ENCODE measurements at regions not wholly inside any gene's neighbourhood (a gene's known extent, or its start where the extent isn't known, plus 50 kb on each side); places are given as distances from the start of the nearest gene placed in this dataset.
"Not testable (repeated sequence)": the region's sequence is repeated elsewhere in the genome, so short reads cannot be mapped to it uniquely, and the experiment has no call there.

DNA sequence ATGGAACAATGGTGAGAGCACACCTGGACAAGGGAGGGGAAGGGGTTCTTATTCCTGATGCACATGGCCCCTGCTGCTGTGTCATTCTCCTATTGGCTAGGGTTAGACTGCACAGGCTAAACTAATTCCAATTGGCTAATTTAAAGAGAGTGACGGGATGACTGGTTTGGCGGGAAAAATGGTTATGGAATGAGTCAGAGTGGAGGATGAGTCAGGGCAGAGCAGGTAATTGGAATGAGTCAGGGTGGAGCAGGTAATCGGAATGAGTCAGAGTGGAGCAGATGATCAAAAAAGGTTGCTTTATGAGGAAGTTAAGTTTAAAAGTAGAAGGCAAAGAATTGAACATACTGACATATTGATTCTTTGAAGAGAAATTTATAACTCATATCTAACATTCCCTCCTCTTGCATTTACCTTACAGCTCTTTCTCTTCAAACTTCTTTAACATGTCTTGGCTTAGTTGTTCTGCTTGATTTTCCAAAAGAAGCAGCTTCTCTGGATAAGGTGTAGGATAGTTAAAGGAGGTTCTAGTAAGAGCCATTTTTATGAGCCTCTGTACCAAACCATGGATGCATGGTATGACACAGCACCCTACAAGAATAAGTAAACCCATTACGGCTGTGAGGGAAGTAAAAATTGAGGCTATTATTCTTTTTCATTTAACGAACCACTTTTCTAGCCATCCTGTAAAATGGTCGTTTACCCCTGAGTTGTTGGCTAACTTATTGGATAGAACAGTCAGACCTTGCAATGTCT, 107.8 kb downstream of the TMEM167A start:
- H3K36me3 ChIP-seq (ENCODE audit: insufficient read depth, low read length, poor library complexity, severe bottlenecking); H3K9me3 ChIP-seq (ENCODE audit: low read depth, low read length, poor library complexity, severe bottlenecking); H3K27ac ChIP-seq (ENCODE audit: low read depth, low read length, poor library complexity, severe bottlenecking); intact Hi-C loops (cut with micrococcal nuclease; ENCODE audit: unreplicated experiment); BruUV-seq (replicated peaks); H3K4me3 ChIP-seq (ENCODE audit: low read depth, low read length, poor library complexity, severe bottlenecking); H3K4me1 ChIP-seq (ENCODE audit: insufficient read depth, low read length, poor library complexity, severe bottlenecking); POLR2A ChIA-PET (ENCODE audit: low non-redundant PET); H3K27me3 ChIP-seq (replicated peaks; ENCODE audit: insufficient read depth, low read depth, low read length, poor library complexity); DNase-seq (ENCODE audit: low spot score): not testable (repeated sequence)
- CTCF ChIA-PET: interaction anchor here (0.6 kb wide), 1 partner anchor 120 kb away, joined by 3 read pairs; no protein-coding TSS in a partner anchor

DNA sequence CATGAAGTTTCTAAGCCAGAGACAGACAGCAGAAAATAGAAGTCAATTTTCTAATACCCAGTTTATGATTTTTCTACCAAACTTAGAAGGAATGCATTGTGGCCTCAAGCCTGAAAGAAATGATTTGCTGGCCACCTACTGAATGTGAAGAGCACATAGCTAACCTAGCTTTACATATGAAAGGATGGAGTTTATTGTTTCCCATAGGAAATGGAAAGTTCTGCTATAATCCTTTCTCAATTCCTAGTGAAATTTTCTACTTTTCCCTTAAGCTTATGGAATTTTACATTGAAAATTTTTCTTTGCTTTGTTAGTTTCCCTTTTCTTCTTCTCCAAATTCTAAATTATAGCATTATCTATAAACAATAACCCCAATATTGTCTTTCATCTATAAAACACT, 110.1 kb downstream of the TMEM167A start:
- TF ChIP-seq EZH2 (IDR thresholded peaks at IDR 0.05; ENCODE audit: borderline replicate concordance, low read depth, low read length, poor library complexity, severe bottlenecking): no peak
- TF ChIP-seq, protein P1, sequence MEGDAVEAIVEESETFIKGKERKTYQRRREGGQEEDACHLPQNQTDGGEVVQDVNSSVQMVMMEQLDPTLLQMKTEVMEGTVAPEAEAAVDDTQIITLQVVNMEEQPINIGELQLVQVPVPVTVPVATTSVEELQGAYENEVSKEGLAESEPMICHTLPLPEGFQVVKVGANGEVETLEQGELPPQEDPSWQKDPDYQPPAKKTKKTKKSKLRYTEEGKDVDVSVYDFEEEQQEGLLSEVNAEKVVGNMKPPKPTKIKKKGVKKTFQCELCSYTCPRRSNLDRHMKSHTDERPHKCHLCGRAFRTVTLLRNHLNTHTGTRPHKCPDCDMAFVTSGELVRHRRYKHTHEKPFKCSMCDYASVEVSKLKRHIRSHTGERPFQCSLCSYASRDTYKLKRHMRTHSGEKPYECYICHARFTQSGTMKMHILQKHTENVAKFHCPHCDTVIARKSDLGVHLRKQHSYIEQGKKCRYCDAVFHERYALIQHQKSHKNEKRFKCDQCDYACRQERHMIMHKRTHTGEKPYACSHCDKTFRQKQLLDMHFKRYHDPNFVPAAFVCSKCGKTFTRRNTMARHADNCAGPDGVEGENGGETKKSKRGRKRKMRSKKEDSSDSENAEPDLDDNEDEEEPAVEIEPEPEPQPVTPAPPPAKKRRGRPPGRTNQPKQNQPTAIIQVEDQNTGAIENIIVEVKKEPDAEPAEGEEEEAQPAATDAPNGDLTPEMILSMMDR (conservative IDR thresholded peaks at IDR 0.05; ENCODE audit: low read depth, low read length): no peak
- intact Hi-C loops (cut with micrococcal nuclease; ENCODE audit: unreplicated experiment): no loop called here
- no peaks in the 10 kb centered on the region for H3K4me1 ChIP-seq (ENCODE audit: insufficient read depth, low read length, poor library complexity, severe bottlenecking)
- no TSS peak for BruUV-seq (replicated peaks)
- no peaks in the 10 kb centered on the region for H3K9me3 ChIP-seq (ENCODE audit: low read depth, low read length, poor library complexity, severe bottlenecking)
- no peak overlapping the region for H3K27ac ChIP-seq (ENCODE audit: low read depth, low read length, poor library complexity, severe bottlenecking)
- H3K36me3 ChIP-seq (ENCODE audit: insufficient read depth, low read length, poor library complexity, severe bottlenecking): no peaks in the 10 kb centered on the region
- CTCF ChIA-PET: no interaction called here
- DNase-seq (ENCODE audit: low spot score): no peak
- H3K27me3 ChIP-seq (replicated peaks; ENCODE audit: insufficient read depth, low read depth, low read length, poor library complexity): peaks cover 6% of the 10 kb centered on the region
- POLR2A ChIA-PET (ENCODE audit: low non-redundant PET): no interaction called here
- no peak overlapping the region for H3K4me3 ChIP-seq (ENCODE audit: low read depth, low read length, poor library complexity, severe bottlenecking)

DNA sequence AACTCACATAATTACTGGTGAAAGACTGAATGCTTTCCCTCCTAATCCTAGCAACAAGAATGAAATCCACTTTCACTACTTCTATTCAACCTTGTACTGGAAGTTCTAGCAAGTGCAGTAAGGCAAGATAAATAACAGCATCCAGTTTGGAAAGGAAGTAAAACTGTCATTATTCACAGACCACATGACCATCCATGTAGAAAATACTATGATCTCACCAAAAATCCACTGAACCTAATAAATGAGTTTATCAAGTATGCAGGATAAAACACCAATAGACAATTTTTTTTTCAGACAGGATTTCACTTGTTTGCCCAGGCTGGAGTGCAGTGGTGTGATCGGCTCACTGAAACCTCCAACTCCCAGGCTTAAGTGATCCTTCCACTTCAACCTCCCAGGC, 117.7 kb downstream of the TMEM167A start:
- TF ChIP-seq, protein P1 (conservative IDR thresholded peaks at IDR 0.05; ENCODE audit: low read depth, low read length): no peak
- no peak for TF ChIP-seq EZH2 (IDR thresholded peaks at IDR 0.05; ENCODE audit: borderline replicate concordance, low read depth, low read length, poor library complexity, severe bottlenecking)
- POLR2A ChIA-PET (ENCODE audit: low non-redundant PET): no interaction called here

DNA sequence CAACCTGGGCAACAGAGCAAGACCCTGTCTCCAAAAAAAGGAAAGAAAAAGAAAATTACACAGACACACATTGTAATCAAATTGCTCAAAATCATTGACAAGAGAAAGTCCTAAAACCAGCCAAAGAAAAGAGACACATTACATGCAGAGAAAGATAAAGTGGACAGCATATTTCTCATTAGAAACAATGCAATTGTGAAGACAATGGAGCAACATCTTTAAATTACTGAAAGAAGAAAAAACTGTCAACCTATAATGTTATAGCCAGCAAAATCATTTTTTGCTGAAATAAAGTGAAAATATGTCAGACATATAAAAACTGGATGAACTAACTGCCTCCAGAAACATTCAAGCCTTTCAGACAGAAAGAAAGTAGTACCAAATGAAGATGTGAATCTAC, 120.6 kb downstream of the TMEM167A start:
- ChIA-PET POLR2A (ENCODE audit: low non-redundant PET) (no interaction called here), CTCF (no interaction called here)
- H3K27me3 ChIP-seq (replicated peaks; ENCODE audit: insufficient read depth, low read depth, low read length, poor library complexity): no peaks in the 10 kb centered on the region
- no peaks in the 10 kb centered on the region for H3K4me1 ChIP-seq (ENCODE audit: insufficient read depth, low read length, poor library complexity, severe bottlenecking)
- DNase-seq (ENCODE audit: low spot score): no peak
- no TSS peak for BruUV-seq (replicated peaks)
- intact Hi-C loops (cut with micrococcal nuclease; ENCODE audit: unreplicated experiment): no loop called here
- TF ChIP-seq EZH2 (IDR thresholded peaks at IDR 0.05; ENCODE audit: borderline replicate concordance, low read depth, low read length, poor library complexity, severe bottlenecking): no peak
- no peak overlapping the region for H3K4me3 ChIP-seq (ENCODE audit: low read depth, low read length, poor library complexity, severe bottlenecking)
- H3K27ac ChIP-seq (ENCODE audit: low read depth, low read length, poor library complexity, severe bottlenecking): no peak overlapping the region
- no peaks in the 10 kb centered on the region for H3K36me3 ChIP-seq (ENCODE audit: insufficient read depth, low read length, poor library complexity, severe bottlenecking)
- no peaks in the 10 kb centered on the region for H3K9me3 ChIP-seq (ENCODE audit: low read depth, low read length, poor library complexity, severe bottlenecking)

More for the DNA sequence above, 117.7 kb downstream of the TMEM167A start:
- H3K27me3 ChIP-seq (replicated peaks; ENCODE audit: insufficient read depth, low read depth, low read length, poor library complexity): peaks cover 6% of the 10 kb centered on the region
- no peak for DNase-seq (ENCODE audit: low spot score)
- H3K27ac ChIP-seq (ENCODE audit: low read depth, low read length, poor library complexity, severe bottlenecking): no peak overlapping the region
- no peaks in the 10 kb centered on the region for H3K4me1 ChIP-seq (ENCODE audit: insufficient read depth, low read length, poor library complexity, severe bottlenecking)
- no TSS peak for BruUV-seq (replicated peaks)
- no peak overlapping the region for H3K4me3 ChIP-seq (ENCODE audit: low read depth, low read length, poor library complexity, severe bottlenecking)
- H3K9me3 ChIP-seq (ENCODE audit: low read depth, low read length, poor library complexity, severe bottlenecking): no peaks in the 10 kb centered on the region
- H3K36me3 ChIP-seq (ENCODE audit: insufficient read depth, low read length, poor library complexity, severe bottlenecking): no peaks in the 10 kb centered on the region
- intact Hi-C loops (cut with micrococcal nuclease; ENCODE audit: unreplicated experiment): no loop called here
- CTCF ChIA-PET: no interaction called here

Measured in A673 (cell line).